Pancreas (tissue), 10 donors: ENCODE measurements at regions not wholly inside any gene's neighbourhood (a gene's known extent, or its start where the extent isn't known, plus 50 kb on each side); places are given as distances from the start of the nearest gene placed in this dataset.

Experiments used
- ATAC-seq, 4 donors: fragments of 200-7000 bp; cut with Tn5 transposase; one replicate each; pipeline versions ENCODE4 v1.8.0 to v1.9.1; 2020; ENCODE audit warnings: mild to moderate bottlenecking in 4 of 4, moderate library complexity in 4 of 4
- DNase-seq, 6 donors: peaks; one replicate each; pipeline ENCODE4 v3.0.0-alpha.2; 2020
- FAIRE-seq: peaks from 2 replicates; lab custom pipeline; 2012; peaks lifted over from hg19 to GRCh38; lab: Jason Lieb, UNC
- H3K27ac ChIP-seq, 4 donors: fragments of 200-600 bp; sonication (generic); 1 replicate in 3 of 4; 2 replicates in 1 of 4; pipeline versions ENCODE4 v1.5.0 to v1.8.0; 2020
- H3K27me3 ChIP-seq, 4 donors: fragments of 200-600 bp; one replicate each; pipeline ENCODE4 v1.8.0; 2021
- H3K36me3 ChIP-seq, 3 donors: fragments of 200-600 bp; sonication (generic) in 1 of 3; one replicate each; pipeline versions ENCODE4 v1.5.0 to v1.8.0; 2020 to 2021
- H3K4me1 ChIP-seq, 3 donors: fragments of 200-600 bp; one replicate each; pipeline ENCODE4 v1.8.0; 2021
- H3K4me3 ChIP-seq, 4 donors: fragments of 200-600 bp; sonication (generic) in 2 of 4; one replicate each; pipeline versions ENCODE4 v1.5.0 to v1.8.0; 2020 to 2021
- H3K9me3 ChIP-seq, 4 donors: fragments of 200-600 bp; one replicate each; pipeline ENCODE4 v1.8.0; 2021
- CTCF ChIP-seq, 4 donors: fragments of 200-600 bp; sonication (generic) in 3 of 4; IDR thresholded peaks; one replicate each; pipeline versions ENCODE4 v1.5.0 to v1.8.0; 2021; ENCODE audit warnings: antibody characterized with exemption in 4 of 4
- WGBS, 2 donors: extraction: QIAGEN DNeasy Blood & Tissue Kit; methylation state at CpG; one replicate each; pipeline ENCODE4 v1.1.7; 2013; 5-methylcytosine and 5-hydroxymethylcytosine counted together
- intact Hi-C, 3 donors: fragments of 100-400 bp; cut with DNase I; formaldehyde crosslinking; loops; one replicate each; pipeline versions ENCODE4 v1.11.1 to v1.14.2; 2022
- donor health status: healthy with polysubstance abuse.
- donor health status: DM: no; HTN: no; CAD: no; lungs with moderate emphysema.
- donor health status: DM: no; HTN: no; CAD: no.
- donor health status: control.
- donor health status: control.
- donor health status: Bipolar disorder and iron deficiency.
- donor health status: DM: yes; HTN: yes; CAD: no.
- donor health status: DM: no; HTN: no; CAD: no.
- donor health status: DM: no; HTN: no; CAD: no.
- donor health status: DM: yes; HTN: yes; CAD: no.

DNA sequence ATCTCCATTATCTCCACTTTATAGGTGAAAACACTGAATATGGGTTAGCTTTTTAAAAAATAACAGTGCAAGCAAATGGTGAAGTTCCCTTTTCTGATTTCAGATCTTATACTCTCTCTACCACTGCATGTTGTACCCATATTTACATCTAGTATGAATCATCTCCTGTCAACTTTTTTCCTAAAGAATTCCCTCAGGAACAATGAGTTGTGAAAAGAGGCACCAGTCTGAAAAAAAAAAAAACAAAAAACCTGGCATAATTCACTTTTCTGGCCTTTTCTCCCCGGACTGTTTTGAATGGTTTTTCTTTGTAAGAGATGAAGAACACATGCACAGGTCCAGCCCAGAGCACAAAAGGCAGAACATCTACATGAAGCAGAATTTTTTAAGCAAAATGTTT, 596.0 kb downstream of the COL12A1 start:
- DNase-seq (no peak), FAIRE-seq (no peak), ATAC-seq (no peak)
- H3K27me3 ChIP-seq: no peaks in the 10 kb centered on the region
- no peak for TF ChIP-seq CTCF (IDR thresholded peaks at IDR 0.05)
- intact Hi-C loops: no loop called here
- H3K27ac ChIP-seq: no peak overlapping the region
- H3K4me3 ChIP-seq: no peak overlapping the region
- no peaks in the 10 kb centered on the region for H3K4me1 ChIP-seq
- WGBS, 2 donors: 79 to 87% methylated on average over 1 of the region's 1 CpG
- H3K9me3 ChIP-seq: no peaks in the 10 kb centered on the region
- H3K36me3 ChIP-seq: no peaks in the 10 kb centered on the region

- FAIRE-seq: no peak
- no peaks in the 10 kb centered on the region for H3K36me3 ChIP-seq
- no peak for ATAC-seq
- no peak for DNase-seq
- WGBS, 2 donors: 68 to 77% methylated on average over 3 of the region's 3 CpGs
- intact Hi-C loops: no loop called here
- no peak for TF ChIP-seq CTCF (IDR thresholded peaks at IDR 0.05)
- no peak overlapping the region for H3K4me3 ChIP-seq
- no peaks in the 10 kb centered on the region for H3K9me3 ChIP-seq
- H3K27ac ChIP-seq: no peak overlapping the region
- no peaks in the 10 kb centered on the region for H3K4me1 ChIP-seq
- H3K27me3 ChIP-seq: no peaks in the 10 kb centered on the region
These were observed 597.9 kb downstream of the COL12A1 start for GRCh38 chr6:74607934-74608333.

GRCh38 chr6:74607468-74607867, 598.4 kb downstream of the COL12A1 start:
- Histone ChIP-seq H3K27ac (no peak overlapping the region), H3K36me3 (no peaks in the 10 kb centered on the region), H3K4me1 (no peaks in the 10 kb centered on the region), H3K4me3 (no peak overlapping the region), H3K27me3 (no peaks in the 10 kb centered on the region), H3K9me3 (no peaks in the 10 kb centered on the region)
- FAIRE-seq (no peak), ATAC-seq (no peak), DNase-seq (no peak)
- intact Hi-C loops: no loop called here
- 90 to 93% methylated on average over 1 of the region's 1 CpG for WGBS, 2 donors
- TF ChIP-seq CTCF (IDR thresholded peaks at IDR 0.05): no peak

DNA sequence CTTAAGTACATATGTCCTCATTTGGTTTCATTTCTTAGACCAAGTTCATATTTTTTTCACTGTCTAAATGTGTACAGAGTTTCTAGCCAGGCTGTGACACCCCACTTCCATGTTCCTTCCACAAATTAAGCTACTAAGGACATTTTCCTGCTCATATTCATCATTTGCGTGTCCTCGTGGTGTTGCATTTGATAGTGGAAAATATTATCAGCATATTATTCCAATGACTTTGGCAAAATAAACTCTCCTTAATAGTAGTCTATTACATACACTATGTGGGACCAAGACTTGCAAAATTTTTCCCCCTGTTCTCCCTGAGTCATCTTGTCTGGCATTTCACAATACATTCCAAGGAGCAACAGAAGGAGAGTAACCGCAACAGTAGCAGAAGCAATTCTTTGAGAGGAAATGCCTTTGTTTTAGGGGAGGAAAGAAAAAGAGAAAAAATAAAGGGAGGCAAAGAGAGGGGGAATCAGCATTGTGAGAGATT, 599.2 kb downstream of the COL12A1 start:
- intact Hi-C loops: no loop called here
- ATAC-seq: peak in 3 of 4 donors; percentile 51 to 71 (median 51)
- no peak overlapping the region for H3K4me3 ChIP-seq
- no peaks in the 10 kb centered on the region for H3K9me3 ChIP-seq
- no peak for DNase-seq
- no peak for FAIRE-seq
- 80 to 89% methylated on average over 3 of the region's 3 CpGs for WGBS, 2 donors
- H3K27me3 ChIP-seq: no peaks in the 10 kb centered on the region
- H3K27ac ChIP-seq: no peak overlapping the region
- TF ChIP-seq CTCF (IDR thresholded peaks at IDR 0.05): no peak
- no peaks in the 10 kb centered on the region for H3K4me1 ChIP-seq
- H3K36me3 ChIP-seq: no peaks in the 10 kb centered on the region

DNA sequence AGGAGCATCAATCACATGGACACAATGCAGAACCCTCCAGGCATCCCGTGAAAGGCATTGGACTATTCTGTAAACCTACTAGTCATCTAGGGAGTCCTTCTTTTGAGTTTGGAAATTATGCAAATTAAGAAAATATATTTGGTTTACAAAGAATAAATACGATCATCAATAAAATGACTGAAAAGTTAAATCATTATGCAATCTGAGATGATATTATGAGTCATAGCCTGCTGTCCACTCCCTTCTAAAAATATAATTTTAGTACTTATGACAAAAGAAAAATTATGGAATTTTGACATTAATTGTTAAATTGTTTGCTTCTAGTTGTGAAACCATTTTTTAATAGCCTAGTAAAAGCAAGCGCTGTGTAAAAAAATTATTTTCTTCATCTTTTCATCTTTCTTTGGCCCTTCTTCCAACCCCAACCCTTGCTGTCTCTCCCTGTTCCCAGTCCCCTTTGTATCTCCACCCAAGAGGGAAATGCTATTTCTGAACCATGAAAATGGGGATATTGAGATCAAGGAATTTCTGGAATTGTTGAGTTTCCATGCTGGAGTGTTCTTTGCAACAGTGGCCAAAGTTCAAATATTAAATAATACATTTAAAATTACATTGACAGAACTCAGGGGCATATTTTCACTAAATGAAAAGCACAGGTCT, 599.8 kb downstream of the COL12A1 start:
- Histone ChIP-seq H3K9me3 (no peaks in the 10 kb centered on the region), H3K27me3 (no peaks in the 10 kb centered on the region), H3K4me3 (no peak overlapping the region), H3K27ac (no peak overlapping the region), H3K36me3 (no peaks in the 10 kb centered on the region), H3K4me1 (no peaks in the 10 kb centered on the region)
- 87 to 92% methylated on average over 3 of the region's 3 CpGs for WGBS, 2 donors
- no peak for TF ChIP-seq CTCF (IDR thresholded peaks at IDR 0.05)
- intact Hi-C loops: no loop called here
- DNase-seq (no peak), ATAC-seq (no peak), FAIRE-seq (no peak)
